Fibroblast of upper back skin (primary cell): ENCODE measurements at regions not wholly inside any gene's neighbourhood (a gene's known extent, or its start where the extent isn't known, plus 50 kb on each side); places are given as distances from the start of the nearest gene placed in this dataset.

Experiments used
- DNase-seq: peaks from one replicate; pipeline ENCODE4 v3.0.0-alpha.2; 2013

DNA sequence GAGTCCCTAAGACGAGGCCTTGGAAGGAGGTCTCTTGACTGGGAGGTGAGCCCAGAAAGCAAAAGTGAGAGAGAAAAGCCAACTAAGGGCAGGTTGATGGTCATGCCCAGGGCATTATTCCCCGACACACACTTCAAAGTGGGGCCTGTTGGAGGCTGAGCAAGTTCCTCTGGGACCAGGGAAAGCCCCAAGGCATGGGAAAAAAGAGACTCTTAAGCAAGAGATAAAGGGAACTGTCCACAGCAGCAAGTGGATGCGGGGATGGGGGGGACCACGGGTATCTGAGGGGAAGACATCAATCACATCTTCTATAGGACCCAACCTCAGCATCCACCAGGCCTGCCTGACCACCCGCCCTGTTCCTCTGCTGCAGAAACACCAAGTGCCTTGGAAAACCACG is 119.9 kb upstream of the MAFB start:
- DNase-seq, result no peak

DNA sequence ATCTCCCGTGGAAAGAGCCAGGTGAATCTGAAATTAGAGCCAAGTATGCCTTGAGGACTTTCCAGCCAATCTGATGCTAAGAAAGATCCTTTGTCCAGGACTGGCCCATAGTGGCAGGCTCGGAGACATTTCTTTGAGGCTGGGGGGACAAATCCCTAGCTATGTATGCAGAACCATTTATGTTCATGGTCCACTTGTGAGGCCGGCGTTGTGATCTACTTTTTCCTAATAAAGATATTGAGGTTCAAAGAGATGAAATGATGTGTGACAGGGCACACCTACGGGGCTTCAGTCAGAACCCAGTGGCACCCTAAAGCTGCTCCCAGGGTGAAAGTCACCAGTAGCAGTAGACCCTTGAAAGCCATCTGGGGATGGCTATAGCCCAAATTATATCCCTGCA is 120.3 kb upstream of the MAFB start:
- no peak for DNase-seq

DNA sequence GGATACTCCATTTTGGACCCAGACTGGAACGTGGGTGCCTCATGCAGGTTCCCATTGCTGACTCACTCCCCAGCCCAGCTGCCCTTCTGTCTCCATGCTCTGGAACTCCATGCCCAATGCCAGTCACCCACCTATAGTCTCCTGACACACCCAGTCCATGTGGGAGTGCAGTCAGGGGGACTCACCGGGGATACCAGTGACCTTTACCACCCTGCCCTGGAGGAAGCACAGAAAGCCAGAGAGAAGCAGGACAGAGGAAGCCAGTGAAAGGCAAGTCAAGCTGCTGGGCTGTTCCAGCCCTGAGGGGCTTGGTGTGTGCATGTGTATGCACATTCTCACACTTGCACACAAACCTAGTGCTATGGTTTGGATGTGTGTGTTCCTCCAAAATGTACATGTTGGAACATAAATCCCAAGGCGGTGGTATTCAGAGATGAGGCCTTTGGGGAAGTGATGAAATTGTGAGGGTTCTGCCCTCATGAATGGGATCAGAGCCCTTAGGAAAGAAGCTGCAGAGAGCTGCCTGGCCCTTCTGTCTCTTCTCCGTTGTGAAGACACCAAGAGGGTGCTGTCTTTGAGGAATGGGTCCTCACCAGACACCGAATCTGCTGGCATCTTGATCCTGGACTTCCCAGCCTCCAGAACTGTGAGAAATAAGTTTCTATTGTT is 121.4 kb upstream of the MAFB start:
- DNase-seq, result no peak

DNA sequence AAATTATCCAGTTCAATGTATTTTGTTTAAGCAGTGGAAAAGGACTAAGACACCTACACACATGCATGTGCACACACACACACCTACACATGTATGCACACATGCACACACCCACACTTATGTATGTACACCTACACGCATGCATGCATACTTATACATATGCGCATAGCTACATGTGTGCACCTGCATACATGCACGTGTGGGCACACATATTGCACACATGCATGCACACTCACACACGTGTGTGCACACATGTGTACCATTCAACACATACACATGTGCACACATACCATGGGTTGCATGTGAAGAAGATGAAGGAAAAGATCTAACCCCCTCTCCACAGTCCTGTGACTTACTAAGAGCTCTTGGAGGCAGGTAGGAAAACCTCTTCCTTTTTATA is 122.0 kb upstream of the MAFB start:
- DNase-seq, result no peak

DNA sequence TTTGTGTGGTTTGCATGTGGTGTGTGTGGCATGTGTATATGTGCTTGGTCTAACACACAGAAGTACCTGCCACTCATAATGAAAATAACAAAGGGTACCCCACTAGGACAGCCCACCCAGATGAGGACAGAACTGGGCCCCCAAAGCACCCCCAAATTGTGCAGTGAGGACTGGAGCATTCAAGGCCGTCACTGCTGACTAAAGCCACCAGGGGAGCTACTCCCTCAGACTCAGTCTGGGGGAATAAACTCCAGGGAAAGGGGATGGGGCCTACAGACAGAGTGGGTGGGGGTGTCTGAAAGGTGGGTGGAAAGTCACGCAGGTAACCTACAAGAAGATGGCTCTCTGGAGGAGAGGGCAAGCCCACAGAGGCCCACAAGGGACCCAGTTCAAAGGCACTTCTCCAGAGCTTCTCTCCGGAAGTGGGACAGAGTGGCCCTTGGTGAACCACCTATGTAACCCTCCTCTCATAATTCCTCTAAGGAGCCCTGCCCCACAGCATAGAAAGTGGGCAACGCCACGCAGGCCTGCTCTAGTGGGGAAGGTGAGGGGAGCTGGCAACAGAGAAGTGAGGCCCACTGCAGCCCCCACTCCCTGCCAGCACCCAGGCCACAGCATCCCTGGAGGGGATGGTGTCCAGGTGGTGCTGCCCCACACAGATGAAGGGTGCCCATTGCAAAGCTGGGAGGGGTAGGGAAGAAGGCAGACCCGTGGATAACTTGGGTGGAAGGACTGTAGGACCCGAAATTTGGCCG is 122.8 kb upstream of the MAFB start:
- no peak for DNase-seq

DNA sequence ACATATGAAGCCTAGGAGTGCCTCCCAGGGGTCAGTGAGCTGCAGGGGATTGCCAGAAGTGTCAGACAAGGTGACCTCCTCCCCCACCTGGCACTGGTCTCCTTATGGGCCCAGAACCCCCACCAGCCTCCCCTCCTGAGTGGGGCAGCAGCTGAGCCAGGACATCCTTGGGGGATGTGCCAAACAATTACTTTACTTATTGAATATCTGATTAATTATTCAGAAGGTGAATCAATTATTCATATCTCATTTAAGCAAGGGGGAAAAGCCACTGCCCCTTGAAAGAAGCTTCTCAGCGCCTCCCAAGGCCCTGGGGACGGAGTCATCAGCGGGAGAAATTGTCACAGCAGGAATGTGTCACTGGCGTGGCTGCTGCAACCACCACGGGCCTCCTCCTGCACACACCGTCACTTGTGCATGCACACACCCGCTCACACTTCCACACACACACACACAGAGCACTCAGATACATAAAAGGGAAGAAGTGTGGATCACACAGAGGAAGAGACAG is 123.4 kb upstream of the MAFB start:
- no peak for DNase-seq

DNA sequence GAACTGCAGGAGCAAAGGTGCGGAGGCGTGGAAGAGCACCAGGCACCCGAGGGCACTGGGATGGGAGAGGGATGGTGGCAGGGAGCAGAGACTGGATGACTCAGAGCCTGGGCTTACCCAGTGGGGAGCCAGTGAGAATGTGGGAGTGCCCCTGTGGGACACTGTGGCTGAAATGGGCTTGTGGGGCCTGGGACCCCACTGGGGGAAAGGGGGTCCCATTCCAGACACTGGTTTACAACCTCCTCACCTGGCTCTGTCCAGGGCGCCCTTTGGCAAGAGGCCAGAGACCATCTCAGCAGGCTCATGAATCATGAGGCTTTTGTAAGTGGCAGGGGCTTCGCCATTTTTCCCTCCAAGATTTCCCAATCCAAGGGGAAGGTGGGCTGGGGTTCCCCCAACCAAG is 124.0 kb upstream of the MAFB start:
- DNase-seq, result no peak

DNA sequence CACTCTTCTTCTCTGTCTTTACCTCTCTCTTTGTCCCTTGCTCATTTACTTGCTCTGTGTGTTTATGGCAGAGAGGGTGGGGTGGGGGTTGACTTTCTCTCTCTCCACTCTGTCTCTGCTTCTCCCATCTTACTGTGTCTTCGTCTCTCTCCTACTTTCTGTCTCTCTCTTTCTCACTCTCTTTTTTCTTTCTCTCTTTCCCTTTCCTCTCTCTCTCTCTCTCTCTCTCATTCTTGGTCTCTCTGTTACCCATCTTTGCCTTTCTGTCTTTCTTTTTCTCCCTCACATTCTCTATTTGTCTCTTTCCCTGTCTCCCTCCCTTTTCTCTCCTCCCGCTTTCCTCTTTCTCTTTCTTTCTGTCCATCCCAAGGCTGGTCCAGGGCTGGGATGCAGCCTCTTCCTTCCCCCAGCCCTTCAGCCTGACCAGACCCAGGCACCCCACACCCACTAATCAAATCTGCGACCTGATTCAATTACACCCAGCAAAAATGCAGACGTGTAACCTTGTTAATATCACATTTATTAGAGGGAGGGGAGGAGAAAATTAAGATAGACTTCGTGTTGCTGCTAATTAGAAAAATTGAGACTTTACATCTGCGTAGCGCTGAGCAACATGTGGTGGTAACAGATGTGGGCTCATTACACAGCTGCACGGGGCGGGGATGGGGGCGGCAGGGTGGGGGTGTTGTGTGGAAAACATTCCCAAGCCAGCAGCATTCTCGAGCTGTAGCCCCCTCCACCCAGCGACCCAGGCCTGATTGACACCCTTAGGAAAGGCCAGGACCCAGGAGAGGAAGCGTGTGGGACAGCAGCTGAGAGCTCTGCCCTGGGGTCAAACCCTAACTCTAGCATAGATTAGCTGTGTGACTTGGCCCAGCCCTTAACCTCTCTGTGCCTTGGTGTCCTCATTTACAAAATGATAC is 124.9 kb upstream of the MAFB start:
- no peak for DNase-seq

DNA sequence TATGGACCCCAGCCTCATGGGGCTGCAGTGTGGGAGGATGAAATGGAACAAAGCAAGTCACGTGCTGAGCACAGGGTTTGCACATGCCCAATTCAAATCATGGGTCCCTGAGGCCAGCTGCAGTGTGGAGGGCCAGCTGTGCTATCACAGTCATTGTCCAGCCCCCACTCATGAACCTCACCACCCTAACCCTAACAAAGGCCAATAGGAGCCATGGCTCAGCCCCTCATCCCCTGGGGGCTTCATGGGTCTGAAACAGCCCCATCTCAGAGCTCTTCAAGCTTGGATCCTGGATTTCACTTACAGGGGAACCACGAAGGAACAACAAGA is 125.6 kb upstream of the MAFB start:
- DNase-seq, result no peak

DNA sequence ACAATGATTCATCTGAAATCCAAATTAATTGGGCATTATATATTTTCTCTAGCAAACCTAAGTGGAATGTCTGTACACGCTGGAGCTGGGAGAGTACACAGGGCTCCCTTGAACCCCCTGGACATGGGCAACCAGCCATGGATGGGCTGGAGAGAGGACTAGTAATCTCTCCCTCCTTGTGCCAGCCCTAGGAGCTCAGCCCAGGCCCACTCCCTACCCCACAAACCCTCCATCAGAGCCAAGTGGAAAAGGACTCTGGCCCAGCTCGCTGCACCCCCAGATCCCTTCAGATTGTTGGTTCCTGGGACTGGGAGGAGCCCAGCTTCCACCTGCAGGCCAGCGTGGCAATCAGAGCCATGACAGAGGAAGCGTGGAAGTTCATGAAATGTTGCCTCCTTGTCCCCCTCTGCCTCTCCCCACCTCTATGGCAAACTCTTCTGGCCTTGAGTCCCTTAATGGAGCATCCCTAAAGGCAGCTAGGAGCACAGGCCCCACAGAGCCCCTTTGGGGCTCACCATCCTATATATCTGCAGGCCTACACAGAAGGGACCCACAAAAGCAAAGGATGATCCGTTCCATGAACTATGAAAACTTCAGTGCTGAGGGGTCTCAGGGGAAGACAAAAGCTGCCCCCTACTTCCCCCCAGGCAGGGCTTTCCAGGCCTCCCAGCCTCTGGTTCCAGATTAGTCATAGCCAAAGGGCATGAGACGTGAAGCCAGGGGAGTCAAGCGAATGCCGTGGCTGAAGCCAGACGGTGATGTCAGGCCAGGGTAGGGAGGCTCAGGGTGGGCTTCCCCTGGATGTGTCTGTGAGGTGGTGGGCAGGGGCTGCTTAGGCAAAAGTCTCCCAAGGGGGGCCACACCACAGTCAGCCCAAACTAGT is 126.4 kb upstream of the MAFB start:
- DNase-seq, result no peak

DNA sequence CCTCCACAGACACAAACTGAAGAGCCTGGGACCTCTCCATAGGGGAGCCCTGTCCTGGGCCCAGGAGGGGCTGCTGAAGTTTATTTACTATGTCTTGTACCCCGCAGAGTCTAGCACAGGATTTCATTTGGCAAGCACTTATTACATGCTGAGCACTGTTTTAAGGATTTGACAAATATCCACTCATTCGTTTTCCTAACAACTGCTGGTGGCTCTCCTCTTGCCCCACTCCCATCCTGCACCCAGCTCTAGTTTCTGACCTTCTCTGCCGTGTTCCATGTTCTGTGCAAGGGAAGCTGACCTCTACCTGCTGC is 127.0 kb upstream of the MAFB start:
- DNase-seq, result no peak

DNA sequence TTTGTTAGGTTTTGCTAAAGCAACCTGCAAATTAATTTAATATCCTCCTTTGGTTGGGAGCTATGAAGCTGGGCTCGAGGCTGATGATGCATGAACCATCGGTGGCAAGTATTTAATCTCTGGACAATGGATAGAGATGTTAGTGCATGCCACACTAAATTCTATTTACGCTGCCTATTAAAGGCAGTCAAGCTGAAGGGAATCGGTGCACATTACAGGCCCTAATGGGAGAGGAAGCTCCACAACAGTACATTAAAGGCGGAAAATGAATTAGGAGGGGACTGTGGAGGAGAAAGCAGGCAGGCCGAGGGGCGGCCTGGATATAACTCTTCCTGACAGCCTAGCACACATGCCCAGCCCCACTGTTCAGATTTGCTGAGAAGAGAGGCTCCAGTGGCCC is 132.4 kb upstream of the MAFB start:
- DNase-seq, result no peak

DNA sequence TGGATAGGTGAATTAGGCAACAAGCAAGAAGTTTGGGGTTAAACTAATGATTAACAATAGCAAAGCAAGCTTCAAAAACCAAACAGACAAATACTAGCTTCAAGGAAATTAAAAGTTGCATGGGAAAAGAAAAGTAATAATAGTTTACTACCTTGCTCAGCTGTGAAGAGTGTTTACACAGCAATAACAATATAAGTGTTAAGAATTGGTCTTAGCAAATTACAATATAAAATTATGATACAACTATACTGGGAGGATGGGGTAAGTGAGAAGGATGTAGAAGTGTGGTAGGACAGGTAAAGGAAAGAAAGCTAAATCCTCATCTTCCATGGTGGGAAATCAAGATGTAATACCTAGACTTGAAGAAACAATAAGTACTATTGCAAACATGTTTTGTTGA is 137.7 kb upstream of the MAFB start:
- DNase-seq, result no peak

DNA sequence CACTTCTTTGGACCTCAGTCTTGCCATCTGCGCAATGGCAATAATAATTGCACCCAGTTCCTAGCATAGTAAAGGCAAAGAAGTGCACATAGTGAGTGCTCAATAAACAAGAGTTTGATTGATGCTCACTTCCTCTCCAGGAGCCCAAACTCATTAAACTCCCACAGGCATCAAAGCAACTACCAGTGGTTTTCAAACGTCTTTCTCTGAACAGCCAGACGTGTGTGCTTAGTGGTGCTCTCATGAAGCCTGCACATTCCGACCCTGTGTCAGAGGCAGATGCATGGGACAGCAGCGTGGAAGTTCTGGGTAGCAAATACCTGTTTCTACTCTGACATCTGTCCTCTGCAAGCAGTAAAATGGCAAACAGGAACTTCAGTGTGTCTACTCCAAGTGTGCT is 146.3 kb upstream of the MAFB start:
- DNase-seq, result no peak

DNA sequence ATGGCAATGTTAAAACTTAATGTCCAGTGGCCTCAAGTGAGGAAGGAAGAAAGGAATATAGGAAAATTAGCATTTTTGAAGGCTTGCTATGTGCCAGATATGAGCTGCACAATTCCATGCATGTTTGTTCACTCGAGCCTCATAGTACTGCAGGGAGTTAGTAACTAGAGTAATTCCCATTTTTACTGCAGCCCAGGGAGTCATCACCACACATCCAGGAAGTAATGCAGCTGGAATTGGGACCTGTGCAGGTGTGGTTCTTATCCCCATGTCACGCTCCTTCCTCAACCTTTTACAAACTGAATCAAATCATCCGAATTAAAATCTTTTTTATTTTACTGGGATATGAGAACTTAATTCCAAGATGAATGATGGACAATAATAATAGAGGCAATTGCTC is 149.5 kb upstream of the MAFB start:
- no peak for DNase-seq

DNA sequence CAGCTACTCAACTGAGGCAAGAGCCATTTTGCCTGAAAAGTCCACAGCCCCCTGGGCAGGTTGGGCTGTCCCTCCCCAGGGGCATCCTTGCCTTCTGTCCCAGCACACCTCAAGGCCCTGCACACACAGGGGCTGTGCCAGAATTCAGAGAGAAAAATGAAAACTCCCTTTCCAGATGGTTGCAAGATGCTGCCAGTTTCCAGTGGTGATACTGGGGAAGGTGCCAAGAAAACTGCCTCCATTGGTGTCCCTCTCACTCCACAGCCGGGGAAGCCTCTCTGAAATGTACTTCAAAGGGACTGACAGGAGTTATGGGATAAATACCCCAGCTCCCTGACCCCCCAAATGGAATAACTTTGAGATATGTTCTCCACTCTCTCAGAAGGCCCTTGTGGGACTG is 154.2 kb upstream of the MAFB start:
- DNase-seq, result no peak

DNA sequence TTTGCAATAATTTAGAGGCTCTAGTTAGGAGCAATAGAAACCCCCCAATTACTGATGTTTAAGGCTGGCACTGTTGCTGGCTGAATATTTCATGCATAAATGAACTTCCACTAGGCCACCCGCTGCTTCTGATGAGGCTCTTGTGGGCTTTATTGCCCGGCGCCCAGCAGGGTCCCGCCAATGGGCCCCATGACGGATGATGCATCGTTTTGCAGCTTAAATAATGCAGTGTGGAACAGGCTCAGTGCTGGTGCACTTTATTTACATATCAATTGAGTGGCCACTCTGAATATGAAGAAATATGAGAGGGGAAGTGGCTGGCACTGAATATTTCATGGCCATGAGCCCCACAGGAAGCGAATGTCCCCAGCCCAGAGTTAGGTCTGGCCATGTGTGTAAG is 155.3 kb upstream of the MAFB start:
- no peak for DNase-seq

DNA sequence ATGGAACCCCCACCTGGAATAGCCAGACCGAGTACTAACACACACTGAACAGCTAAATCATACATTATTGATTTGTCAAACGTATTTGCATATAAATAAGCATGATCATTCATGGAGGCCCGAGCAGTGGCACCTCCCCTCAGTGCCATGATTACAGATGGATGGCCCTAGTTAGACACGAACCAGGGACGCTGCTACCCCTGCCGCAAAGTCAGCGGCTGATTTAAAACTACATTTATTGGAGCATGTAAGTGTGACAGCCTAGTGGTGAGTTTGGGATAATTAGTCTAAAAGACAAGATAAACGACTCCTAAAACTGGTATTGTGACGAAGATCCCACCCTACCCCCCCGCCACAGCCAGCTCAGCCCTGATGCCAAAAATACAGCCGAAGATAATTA is 159.1 kb upstream of the MAFB start:
- no peak for DNase-seq

DNA sequence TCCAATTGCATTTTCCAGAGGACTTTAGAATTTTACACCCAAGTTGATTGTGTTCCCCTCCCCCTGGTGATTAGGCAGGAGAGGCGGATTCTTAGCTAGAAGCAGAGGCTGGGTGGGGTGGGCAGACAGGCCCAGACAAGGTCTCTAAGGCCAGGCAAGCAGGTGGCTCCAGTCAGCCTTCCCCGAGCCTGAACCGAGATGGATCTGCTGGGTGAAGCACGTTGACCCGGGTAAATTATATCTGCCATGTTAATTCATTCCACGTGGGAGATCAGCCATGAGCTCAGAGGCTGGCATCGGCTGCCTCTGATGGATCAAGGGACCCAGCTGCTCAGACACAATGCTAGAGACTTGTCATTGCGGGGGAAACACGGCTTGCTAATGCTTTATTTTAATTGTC is 159.5 kb upstream of the MAFB start:
- no peak for DNase-seq

DNA sequence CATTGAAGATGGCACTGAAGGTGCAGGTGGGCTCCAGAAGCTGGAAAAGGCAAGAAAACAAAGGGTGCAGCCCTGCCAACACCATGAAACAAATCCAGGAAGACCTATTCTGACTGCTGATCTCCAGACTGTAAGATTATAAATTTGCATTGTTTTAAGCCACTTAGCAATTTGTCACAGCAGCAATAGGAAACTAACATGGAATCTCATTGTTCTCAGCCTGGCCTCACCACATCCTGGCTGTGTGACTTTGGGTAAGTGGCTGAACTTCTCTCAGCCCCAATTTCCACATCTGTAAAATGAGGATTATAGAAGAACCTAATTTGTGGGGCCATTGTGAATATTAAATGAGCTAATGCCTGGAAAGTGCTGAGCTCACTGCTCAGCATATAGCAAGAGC is 160.4 kb upstream of the MAFB start:
- no peak for DNase-seq

DNA sequence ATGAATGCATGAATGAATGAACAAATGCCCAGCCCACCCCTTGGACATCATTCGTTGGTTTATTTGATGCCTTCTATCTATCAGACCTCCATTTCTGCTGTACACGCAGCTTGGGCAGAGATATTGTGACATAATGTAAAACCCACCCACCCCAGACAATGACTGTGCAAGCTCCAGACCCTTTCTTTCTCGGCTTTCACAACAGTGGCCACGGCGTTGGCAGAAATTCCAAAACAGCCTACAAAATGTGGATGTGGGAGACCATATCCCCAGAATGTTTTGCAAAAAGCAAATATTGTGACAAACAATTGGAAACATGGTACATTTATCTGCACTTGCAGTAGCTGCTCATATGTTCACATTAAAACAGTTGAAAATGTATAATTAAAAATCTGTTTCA is 162.0 kb upstream of the MAFB start:
- no peak for DNase-seq

DNA sequence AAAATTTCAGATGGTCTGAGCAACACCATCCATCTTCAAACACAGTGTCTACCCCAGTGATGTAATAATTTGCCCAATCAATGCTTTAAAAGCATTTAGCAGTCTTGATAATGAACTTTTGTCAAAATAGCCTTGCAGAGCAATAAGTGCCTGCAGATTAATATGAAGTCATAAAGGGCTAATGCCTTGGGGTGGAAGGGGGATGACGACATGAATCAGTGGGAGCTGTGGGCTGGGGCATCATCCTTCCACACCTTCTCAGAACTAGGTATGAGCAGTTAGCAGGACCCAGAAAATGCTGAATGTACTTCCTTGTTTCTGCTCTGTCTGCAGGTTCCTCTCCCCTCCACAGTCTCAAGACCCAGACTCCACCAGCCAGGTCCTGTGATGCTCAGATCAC is 166.2 kb upstream of the MAFB start:
- no peak for DNase-seq

DNA sequence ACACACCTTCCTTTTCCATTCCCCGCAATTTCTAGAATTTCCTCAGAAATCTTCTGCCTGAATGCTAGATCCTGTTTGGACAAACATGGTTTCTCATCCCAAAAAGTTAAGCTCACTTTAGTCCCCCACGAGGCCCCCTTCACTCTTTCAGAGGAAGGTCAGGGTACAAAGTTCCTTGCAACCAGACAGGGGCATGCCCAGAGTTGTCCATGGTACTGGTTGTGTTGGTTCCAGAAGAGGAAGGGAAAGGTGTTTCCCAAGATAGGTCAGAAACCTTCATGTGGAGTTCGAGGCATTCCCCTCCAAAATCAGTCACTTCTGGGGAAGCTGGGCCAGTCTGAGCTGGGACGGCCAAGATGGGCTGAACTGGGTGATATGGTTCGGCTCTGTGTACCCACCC is 167.6 kb upstream of the MAFB start:
- no peak for DNase-seq
